Fibroblast of lung (primary cell): ENCODE measurements at regions not wholly inside any gene's neighbourhood (a gene's known extent, or its start where the extent isn't known, plus 50 kb on each side); places are given as distances from the start of the nearest gene placed in this dataset.

Experiments used
- DNase-seq, 2 donors: peaks; one replicate each; pipeline versions ENCODE4 v3.0.0 to v3.0.0-alpha.2; 2010; ENCODE audit warnings: low read depth in 2 of 2
- H2AFZ ChIP-seq: 2 replicates; pipeline ENCODE4 v1.5.1; 2012; ENCODE audit warnings: low read length, control low read depth, inconsistent platforms
- H3K27ac ChIP-seq: 2 replicates; pipeline ENCODE4 v1.5.1; 2011; ENCODE audit warnings: low read length, control low read depth; ENCODE audit not compliant: insufficient read depth
- H3K27me3 ChIP-seq: 2 replicates; pipeline ENCODE4 v1.5.1; 2011; ENCODE audit warnings: mild to moderate bottlenecking, low read length; ENCODE audit not compliant: control insufficient read depth, insufficient read depth
- H3K36me3 ChIP-seq: 2 replicates; pipeline ENCODE4 v1.5.1; 2011; ENCODE audit warnings: low read length; ENCODE audit not compliant: control insufficient read depth, insufficient read depth
- H3K4me1 ChIP-seq: 2 replicates; pipeline ENCODE4 v1.5.1; 2011; ENCODE audit warnings: low read length; ENCODE audit not compliant: control insufficient read depth, insufficient read depth; ENCODE audit errors: extremely low read depth
- H3K4me2 ChIP-seq: 2 replicates; pipeline ENCODE4 v1.5.1; 2011; ENCODE audit warnings: low read length, control low read depth; ENCODE audit not compliant: insufficient read depth; ENCODE audit errors: extremely low read depth
- H3K4me3 ChIP-seq, 4 experiments: fragments of 200-600 bp in 1 of 4; sonication (generic) in 1 of 4; replicated peaks in 1 of 4; 2 replicates each; pipeline ENCODE4 v1.5.1; 2011 to 2016; ENCODE audit warnings: low read length in 4 of 4, low read depth in 3 of 4, mild to moderate bottlenecking in 3 of 4, control low read depth in 2 of 4, inconsistent platforms in 1 of 4, mixed read lengths in 1 of 4; ENCODE audit not compliant: insufficient read depth in 1 of 4; ENCODE audit errors: control extremely low read depth in 1 of 4
- H3K79me2 ChIP-seq: 2 replicates; pipeline ENCODE4 v1.5.1; 2012; ENCODE audit warnings: mild to moderate bottlenecking, low read length, inconsistent platforms; ENCODE audit not compliant: control insufficient read depth, insufficient read depth
- H3K9ac ChIP-seq: 2 replicates; pipeline ENCODE4 v1.5.1; 2011; ENCODE audit warnings: mild to moderate bottlenecking, low read length, control low read depth; ENCODE audit not compliant: insufficient read depth
- H3K9me3 ChIP-seq: 2 replicates; pipeline ENCODE4 v1.5.1; 2012; ENCODE audit warnings: low read depth, low read length; ENCODE audit not compliant: control insufficient read depth, insufficient read depth
- H4K20me1 ChIP-seq: 2 replicates; pipeline ENCODE4 v1.5.1; 2011; ENCODE audit warnings: low read length; ENCODE audit not compliant: control insufficient read depth, insufficient read depth; ENCODE audit errors: extremely low read depth
- CTCF ChIP-seq, 2 donors: IDR thresholded peaks in 1 of 2; conservative IDR thresholded peaks in 1 of 2; 1 replicate in 1 of 2; 2 replicates in 1 of 2; pipeline ENCODE4 v1.5.1; 2011 to 2012; ENCODE audit warnings: low read length in 2 of 2, control low read depth in 1 of 2, inconsistent platforms in 1 of 2, low read depth in 1 of 2, mild to moderate bottlenecking in 1 of 2
- EZH2 ChIP-seq: IDR thresholded peaks from 2 replicates; pipeline ENCODE4 v1.5.1; 2012; ENCODE audit warnings: low read length, control low read depth, mild to moderate bottlenecking; ENCODE audit errors: missing control alignments

DNA sequence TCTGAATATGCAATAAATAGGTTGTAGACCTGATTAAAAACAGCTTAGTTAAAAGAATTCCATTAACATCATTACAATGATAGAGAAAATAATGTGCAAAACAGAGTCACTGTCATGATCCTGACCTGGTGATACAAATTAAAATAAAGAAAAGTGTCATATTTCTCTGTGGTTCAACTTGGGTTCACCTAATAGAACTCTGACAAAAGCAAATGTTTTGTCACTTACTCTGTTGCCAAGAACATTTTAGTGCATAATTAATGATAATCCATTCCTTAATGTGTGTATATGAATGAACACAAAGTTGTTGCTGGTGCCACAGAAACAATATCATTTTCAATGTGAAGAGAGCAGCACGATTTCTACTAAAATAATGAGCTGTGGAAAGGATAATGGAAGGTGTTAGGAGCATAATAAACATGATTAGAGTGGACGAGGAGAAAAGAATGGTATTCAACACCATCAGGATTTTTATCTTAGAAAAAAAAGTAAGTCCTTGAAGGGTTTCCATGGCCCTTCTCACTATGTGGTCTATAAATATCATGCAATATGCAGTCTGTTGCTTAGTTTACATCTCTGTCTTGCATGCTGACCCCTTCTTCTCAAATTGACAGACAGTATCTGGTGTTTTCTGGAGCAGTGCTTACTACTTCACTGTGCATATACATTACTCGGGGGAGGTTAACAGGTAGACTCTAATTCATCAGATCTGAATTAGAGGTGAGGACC lies 656.6 kb upstream of the MMS22L start:
- Histone ChIP-seq H3K36me3 (no peaks in the 10 kb centered on the region), H3K9me3 (no peaks in the 10 kb centered on the region), H3K27me3 (no peaks in the 10 kb centered on the region), H2AFZ (no peak overlapping the region), H3K79me2 (no peaks in the 10 kb centered on the region), H3K4me2 (no peak overlapping the region), H3K4me3 (no peak overlapping the region), H3K27ac (no peak overlapping the region), H3K4me1 (no peaks in the 10 kb centered on the region), H3K9ac (no peak overlapping the region), H4K20me1 (no peaks in the 10 kb centered on the region)
- DNase-seq, result no peak
- TF ChIP-seq CTCF (conservative IDR thresholded peaks at IDR 0.05 in 1 of 2, IDR thresholded peaks at IDR 0.05 in 1 of 2; ENCODE audit: low read depth in 1 of 2, low read length in 2 of 2), result no peak
- no peak for TF ChIP-seq EZH2

DNA sequence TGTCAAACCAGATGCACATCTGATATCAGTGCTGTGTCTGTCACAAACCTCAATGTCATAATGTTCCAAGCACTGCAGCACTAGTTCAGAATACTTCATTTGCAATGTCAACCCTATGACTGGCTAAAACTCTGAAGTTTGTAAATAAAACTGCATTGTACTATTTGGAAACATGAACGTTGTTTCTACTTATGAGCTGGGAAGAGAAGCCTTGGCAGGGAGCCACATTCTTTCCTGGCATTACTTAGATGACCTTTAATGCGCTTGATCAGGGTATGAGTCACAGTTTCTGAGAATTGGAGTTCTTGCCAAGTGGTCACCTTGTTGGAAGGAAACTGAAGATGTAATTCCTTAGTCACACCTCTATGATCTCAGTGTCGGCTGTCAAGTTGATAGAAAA lies 664.8 kb upstream of the MMS22L start:
- H3K27me3 ChIP-seq, result no peaks in the 10 kb centered on the region
- no peaks in the 10 kb centered on the region for H3K36me3 ChIP-seq
- no peaks in the 10 kb centered on the region for H3K4me1 ChIP-seq
- no peaks in the 10 kb centered on the region for H3K9me3 ChIP-seq
- H2AFZ ChIP-seq, result no peak overlapping the region
- H3K4me2 ChIP-seq, result no peak overlapping the region
- H3K27ac ChIP-seq, result no peak overlapping the region
- no peak for TF ChIP-seq EZH2
- TF ChIP-seq CTCF (conservative IDR thresholded peaks at IDR 0.05 in 1 of 2, IDR thresholded peaks at IDR 0.05 in 1 of 2; ENCODE audit: low read depth in 1 of 2, low read length in 2 of 2), result no peak
- no peak overlapping the region for H3K4me3 ChIP-seq
- no peak overlapping the region for H3K9ac ChIP-seq
- H3K79me2 ChIP-seq, result no peaks in the 10 kb centered on the region
- H4K20me1 ChIP-seq, result no peaks in the 10 kb centered on the region
- DNase-seq, result peak; percentile 3 to 96

- no peaks in the 10 kb centered on the region for H3K9me3 ChIP-seq
Observed at GRCh38 chr6:97958134-97958533, 675.1 kb upstream of the MMS22L start.

More at GRCh38 chr6:97958134-97958533, 675.1 kb upstream of the MMS22L start:
- Histone ChIP-seq H3K27ac (no peak overlapping the region), H3K4me1 (no peaks in the 10 kb centered on the region), H3K9ac (no peak overlapping the region), H3K4me3 (no peak overlapping the region), H3K36me3 (no peaks in the 10 kb centered on the region), H3K27me3 (no peaks in the 10 kb centered on the region), H3K79me2 (no peaks in the 10 kb centered on the region), H3K4me2 (no peak overlapping the region), H4K20me1 (no peaks in the 10 kb centered on the region), H2AFZ (no peak overlapping the region)
- no peak for TF ChIP-seq EZH2
- no peak for TF ChIP-seq CTCF (conservative IDR thresholded peaks at IDR 0.05 in 1 of 2, IDR thresholded peaks at IDR 0.05 in 1 of 2; ENCODE audit: low read depth in 1 of 2, low read length in 2 of 2)
- peak in 1 of 2 donors; percentile 66 for DNase-seq
